GM18907 (cell line): ENCODE measurements at regions not wholly inside any gene's neighbourhood (a gene's known extent, or its start where the extent isn't known, plus 50 kb on each side); places are given as distances from the start of the nearest gene placed in this dataset.

ENCODE experiments used
- ATAC-seq: cut with Tn5 transposase; IDR thresholded peaks from one replicate; pipeline ENCODE4 v1.9.1; 2021; ENCODE audit warnings: mild to moderate bottlenecking, moderate library complexity; ENCODE audit not compliant: unreplicated experiment

- peak; percentile 89 for ATAC-seq
Measured at GRCh38 chr6:141688916-141689315, 443.8 kb upstream of the GJE1 start.

GRCh38 chr6:141685416-141685815, 447.3 kb upstream of the GJE1 start:
- no peak for ATAC-seq

GRCh38 chr6:141682391-141682790, 450.3 kb upstream of the GJE1 start:
- no peak for ATAC-seq

GRCh38 chr6:141677598-141678211, 455.0 kb upstream of the GJE1 start:
- no peak for ATAC-seq

GRCh38 chr6:141675957-141676356, 456.8 kb upstream of the GJE1 start:
- no peak for ATAC-seq

- no peak for ATAC-seq
Measured at GRCh38 chr6:141669141-141669540, 463.6 kb upstream of the GJE1 start.

- ATAC-seq = no peak
Measured at GRCh38 chr6:141667580-141668309, 465.0 kb upstream of the GJE1 start.

GRCh38 chr6:141666187-141666586, 466.5 kb upstream of the GJE1 start:
- ATAC-seq = no peak

GRCh38 chr6:141664744-141665143, 468.0 kb upstream of the GJE1 start:
- no peak for ATAC-seq

- no peak for ATAC-seq
Measured at GRCh38 chr6:141659582-141659981, 473.1 kb upstream of the GJE1 start.

- no peak for ATAC-seq
Measured at GRCh38 chr6:141658696-141659095, 474.0 kb upstream of the GJE1 start.

- ATAC-seq = no peak
Measured at GRCh38 chr6:141657812-141658211, 474.9 kb upstream of the GJE1 start.

GRCh38 chr6:141653590-141653989, 479.1 kb upstream of the GJE1 start:
- no peak for ATAC-seq

GRCh38 chr6:141641951-141642350, 490.8 kb upstream of the GJE1 start:
- ATAC-seq = no peak

GRCh38 chr6:141641406-141641805, 491.3 kb upstream of the GJE1 start:
- ATAC-seq = no peak

- no peak for ATAC-seq
Measured at GRCh38 chr6:141635621-141636020, 497.1 kb upstream of the GJE1 start.

- no peak for ATAC-seq
Measured at GRCh38 chr6:141634269-141634668, 498.5 kb upstream of the GJE1 start.

- ATAC-seq = no peak
Measured at GRCh38 chr6:141624301-141624700, 508.4 kb upstream of the GJE1 start.

- ATAC-seq = no peak
Measured at GRCh38 chr6:141618180-141618581, 514.5 kb upstream of the GJE1 start.

- no peak for ATAC-seq
Measured at GRCh38 chr6:141610741-141611140, 522.0 kb upstream of the GJE1 start.

- no peak for ATAC-seq
Measured at GRCh38 chr6:141607956-141608355, 524.8 kb upstream of the GJE1 start.

- no peak for ATAC-seq
Measured at GRCh38 chr6:141598487-141598886, 534.2 kb upstream of the GJE1 start.

- ATAC-seq = no peak
Measured at GRCh38 chr6:141594874-141595273, 537.9 kb upstream of the GJE1 start.
